ENCODE measurements at regions not wholly inside any gene's neighbourhood (a gene's known extent, or its start where the extent isn't known, plus 50 kb on each side); places are given as distances from the start of the nearest gene placed in this dataset.

DNA sequence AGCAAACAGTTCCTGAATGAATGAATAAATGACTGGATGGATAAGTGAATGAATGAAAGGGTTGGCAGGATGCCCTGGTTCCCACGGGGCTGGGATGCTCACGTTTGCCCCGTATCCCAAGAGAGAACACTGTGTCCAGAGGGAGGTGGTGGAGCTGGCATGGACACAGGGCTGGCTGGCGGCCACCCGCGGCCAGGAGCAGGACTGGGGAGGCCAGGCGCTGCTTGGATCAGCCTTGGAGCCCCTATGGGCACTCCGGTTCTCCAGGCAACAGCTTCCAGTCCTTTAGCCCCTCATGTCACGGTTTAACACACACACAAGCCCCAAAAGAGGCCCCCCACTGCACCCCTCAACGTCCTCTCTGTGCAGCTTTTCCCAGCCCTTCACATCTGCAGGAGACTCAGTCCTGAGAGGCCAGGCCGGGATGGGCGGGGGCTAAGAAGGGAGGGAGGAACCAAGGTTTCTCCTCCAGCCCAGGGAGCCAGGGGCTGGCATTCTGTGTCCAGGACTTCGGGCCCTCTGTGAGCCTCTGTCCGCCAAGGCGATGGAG, 86.0 kb upstream of the ALDH1L1 start:
- DNase-seq, result no peak

DNA sequence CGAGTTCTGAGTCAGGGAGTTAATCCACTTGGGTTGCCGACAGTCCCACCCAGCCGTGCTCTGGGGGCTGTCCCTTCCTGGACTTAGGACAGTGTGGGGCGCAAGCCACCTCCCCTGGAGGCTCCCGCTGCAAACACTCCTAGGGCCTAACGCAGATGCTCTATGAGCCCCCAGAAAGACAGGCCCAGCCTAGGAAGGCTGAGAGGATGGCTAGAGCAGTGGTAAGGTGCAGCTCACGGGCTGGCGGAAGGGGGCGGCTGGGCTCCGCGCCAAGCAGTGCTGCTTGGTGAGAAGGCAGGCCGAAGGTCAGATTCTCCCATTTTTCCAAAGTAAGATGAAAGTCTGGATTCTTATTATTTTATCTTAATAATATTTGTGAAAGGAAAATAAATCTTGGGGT, 84.6 kb upstream of the ALDH1L1 start:
- no peak for DNase-seq

DNA sequence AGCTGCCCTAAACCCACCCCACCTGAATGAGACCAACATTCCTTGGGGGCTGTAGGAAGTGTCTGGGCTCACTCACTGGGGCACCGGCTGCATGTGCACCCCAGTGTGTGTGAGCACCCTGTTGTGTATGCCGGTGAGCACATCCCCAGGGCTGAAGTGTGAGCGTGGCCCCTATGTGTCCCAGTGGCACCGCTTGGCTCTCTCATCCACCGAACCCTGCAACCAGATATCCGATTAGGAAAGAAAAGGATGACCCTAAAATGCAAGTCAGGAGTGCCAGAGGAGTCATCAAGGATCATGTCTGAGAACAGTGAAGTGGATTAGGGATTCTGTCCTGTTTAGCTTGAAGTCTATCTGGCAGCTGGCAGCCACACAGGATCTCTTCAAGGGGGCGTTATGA, 84.0 kb upstream of the ALDH1L1 start:
- no peak for DNase-seq

DNA sequence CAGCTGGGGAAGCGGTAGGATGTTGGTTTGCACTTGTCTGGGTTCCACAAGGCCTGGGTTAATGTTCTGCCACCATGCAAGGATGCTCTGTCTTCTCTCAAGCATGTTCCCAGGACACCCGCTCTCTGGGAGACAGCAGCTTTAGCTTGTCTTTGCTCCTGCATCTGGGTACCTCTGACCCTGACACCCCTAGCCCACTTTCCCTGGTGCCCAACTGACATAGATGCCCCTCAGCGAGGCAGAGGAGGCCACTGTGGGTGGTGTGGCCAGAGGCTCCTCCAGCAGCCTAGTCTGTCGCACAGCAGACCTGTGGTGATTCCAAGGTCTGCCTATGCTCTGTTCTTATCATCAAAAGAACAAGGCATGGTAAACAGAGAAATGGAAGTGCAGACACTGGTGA, 83.6 kb upstream of the ALDH1L1 start:
- no peak for DNase-seq

DNA sequence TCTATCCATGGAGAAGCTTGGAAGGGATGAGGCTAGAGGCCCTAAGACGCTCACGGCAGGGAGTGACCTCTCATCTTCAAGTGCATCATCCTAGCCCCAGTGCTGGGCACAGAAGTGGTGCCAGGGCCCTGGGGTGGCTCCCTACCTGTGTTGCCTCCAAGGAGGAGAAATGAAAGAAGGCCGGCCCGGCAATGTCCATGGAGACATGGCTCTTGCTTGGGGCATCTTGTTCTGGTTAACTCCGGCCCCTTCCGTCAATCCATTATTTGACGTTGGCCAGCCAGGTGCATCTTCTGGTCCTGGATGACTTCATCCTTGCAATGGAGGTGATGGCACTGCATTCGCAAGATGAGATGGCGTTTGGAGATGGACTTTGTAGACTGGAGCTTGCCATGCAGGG, 83.2 kb upstream of the ALDH1L1 start:
- no peak for DNase-seq

DNA sequence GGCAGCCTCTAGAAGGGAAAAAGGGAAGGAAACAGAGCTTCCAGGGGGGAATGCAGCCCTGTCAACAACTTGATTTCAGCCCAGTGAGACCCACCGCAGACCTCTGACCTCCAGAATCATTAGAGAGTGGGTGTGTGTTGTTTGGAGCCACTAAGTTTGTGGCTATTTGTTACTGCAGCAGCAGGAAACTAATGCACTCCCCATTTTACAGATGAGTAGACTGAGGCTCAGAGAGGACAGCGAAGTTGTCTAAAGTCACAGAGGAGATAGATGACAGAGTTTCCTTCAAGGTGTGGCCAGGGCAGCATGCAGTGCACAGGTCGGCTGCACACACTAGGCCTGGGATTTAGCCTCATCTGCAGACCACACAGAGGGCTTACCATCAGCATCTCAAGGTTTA, 81.8 kb upstream of the ALDH1L1 start:
- no peak for DNase-seq

DNA sequence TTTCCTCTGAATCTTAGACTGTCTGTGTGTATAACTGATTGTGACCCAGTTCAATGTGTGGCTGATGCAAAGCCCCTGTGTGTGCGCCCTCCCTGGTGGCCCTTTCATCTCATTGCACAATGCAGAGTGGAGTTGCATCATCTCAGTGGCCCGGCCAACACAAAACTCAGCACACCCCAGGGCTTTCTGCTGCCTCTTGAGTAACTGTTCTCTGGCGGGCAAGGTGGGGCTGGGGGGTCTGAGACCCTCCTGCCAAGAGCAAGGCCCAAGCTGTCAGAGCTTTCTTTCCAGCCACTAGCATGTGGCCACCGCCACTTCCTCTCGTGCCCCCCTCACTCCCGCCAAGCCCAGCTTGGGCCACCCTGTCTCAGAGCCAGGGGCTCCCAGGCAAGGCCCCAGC, 80.7 kb upstream of the ALDH1L1 start:
- DNase-seq, result no peak

DNA sequence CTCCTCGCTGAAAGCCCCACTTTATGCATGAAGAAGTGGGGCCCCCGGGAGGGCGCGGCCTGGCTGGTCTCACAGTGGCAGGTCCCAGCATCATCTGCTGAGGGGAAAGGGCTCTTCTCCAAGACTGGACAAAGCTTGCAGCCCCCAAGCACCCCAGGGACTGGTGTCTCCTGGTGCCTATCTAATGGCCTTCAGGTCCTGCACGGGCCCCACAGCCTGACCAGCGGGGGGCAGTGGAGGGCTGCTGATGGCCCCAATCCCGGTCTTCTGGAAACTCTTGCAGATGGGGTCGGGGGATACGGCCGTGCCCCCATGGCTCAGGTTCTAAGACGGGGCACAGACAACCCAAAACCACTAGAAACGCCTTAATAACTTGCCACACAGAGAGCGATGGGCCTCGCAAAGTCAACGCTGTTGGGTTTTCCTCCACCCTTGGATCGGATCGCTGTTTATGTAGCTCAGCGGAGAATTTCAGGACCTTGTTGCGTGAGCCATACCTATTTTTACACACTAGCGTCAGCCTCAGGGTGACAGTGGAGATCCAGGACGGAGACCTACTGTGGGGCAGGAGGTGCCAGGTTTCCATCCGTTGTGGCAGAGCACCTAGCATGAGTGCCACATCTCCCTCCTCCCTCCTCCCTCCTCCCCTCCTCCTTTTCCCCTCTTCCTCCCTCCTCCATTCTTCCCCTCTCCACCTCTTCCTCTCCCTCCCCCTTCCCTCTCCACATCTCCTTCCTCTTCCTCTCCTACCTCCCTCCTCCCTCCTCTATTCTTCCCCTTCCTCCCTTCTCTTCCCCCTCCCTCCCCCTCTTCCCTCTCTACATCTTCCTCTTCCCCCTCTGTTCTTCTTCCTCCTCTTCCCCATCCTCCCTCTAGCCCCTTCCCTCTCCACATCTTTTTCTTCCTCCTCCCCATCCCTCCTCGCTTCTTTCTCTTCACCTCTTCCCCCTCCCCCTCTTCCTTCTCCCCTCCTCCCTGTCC, 79.3 kb upstream of the ALDH1L1 start:
- DNase-seq, result peak; percentile 27

DNA sequence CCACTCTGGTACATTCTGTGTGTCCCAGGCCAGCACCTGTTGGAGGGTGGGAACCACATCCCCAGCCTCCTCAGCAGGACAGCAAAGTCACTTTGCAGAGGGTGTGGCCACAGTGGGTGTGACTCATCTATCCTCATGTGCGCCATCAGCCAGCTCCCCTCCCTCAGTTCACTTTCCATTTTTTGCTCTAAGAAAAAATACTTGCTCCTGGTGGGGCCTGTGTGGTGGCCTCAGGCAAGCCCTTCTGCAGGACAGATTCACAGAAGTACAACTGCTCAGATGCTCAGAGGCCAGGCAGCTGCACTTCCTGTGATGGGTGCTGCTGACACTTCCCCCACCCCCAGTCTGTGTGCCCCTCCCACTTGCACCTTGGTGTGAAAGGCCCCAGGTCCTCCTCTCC, 78.3 kb upstream of the ALDH1L1 start:
- DNase-seq, result peak; percentile 17

DNA sequence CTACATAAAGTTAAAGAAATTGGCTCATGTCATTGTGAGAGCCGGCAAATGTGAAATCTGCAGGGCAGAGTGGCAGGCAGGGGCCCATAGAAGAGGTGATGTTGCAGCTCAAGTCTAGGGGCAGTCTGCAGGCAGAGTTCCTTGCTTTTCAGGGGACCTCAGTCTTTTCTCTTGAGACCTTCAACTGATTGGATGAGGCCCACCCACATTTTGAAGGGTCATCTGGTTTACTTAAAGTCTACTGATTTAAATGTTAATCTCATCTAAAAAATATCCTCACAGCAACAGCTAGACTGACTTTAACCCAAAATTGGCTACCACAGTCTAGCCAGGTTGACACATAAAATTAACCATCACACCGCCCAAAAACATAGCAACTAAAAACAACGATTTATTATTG, 77.6 kb upstream of the ALDH1L1 start:
- no peak for DNase-seq

DNA sequence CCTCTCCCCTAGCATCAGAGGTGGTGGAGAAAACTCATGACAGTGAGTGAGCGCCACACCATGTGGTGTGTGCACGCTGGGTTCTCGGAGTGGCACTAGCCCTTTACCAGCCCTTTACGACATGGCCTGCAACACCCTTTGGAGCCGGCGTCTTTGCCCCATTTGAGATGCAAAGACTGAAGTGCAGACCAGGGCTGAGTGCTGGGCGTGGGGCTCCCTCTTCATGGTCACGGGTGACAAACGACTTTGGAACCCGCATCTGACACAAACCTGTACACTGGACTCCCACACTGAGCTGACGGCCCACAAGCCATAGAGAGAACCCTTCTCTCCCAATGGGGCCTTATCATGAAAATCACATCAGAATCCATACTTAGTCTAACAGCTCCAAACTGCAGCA, 76.8 kb upstream of the ALDH1L1 start:
- no peak for DNase-seq

DNA sequence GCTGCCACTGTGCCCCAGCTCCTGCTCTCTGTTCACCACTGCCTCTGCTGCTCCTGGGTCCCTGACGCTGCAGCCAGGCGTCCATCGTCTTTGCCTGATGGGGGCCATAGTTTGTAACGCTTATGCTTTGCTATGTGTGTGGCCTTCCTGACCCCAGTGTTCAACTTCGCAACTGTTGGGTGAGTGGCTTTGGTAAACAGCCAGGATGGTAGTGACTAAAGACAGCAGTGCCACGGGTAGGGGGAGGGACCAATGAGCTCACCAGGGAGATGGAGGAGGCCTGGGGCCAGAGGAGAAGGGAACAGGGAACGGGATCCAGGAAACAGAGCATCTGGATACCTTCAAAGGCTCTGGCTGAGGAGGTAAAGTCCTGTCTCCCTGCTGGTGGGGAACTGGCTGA, 75.9 kb upstream of the ALDH1L1 start:
- no peak for DNase-seq

DNA sequence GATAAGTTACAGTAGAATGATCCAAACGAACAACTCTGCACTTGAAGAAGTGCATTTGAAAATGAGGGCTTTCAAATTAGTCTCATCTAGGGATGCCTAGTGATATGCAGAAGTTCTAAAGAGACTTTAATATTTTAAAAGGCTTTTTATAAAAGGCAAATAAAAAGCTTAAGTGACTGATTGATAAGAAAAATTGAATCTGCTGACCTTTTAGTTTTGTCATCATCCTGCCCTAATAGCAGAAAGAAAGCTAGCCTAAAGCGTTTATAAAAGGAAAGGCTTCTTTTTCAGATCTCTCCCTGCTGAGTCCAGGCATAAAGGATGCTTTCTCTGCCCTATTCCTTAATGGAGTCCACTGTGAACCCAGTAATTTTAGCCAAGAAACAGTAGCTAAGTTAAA, 72.7 kb upstream of the ALDH1L1 start:
- no peak for DNase-seq

DNA sequence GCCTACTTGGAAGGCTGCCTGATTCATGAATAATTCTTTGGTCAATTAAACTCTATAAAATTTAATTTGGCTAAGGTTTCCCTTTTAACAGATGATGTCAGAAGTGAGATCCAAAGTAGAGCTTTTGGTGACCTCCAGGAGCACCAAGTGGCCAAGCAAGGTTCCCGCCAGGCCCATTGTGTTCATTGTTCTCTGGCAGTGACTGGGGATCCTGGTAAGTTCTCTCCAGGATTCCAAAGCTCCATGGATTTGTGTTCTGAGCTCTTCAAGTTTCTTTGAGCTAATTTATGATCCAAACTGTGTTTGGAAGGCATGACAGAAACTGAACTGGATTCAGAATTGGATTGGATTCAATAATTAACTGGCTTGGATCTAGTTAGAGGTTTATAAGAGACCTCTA, 72.0 kb upstream of the ALDH1L1 start:
- no peak for DNase-seq

DNA sequence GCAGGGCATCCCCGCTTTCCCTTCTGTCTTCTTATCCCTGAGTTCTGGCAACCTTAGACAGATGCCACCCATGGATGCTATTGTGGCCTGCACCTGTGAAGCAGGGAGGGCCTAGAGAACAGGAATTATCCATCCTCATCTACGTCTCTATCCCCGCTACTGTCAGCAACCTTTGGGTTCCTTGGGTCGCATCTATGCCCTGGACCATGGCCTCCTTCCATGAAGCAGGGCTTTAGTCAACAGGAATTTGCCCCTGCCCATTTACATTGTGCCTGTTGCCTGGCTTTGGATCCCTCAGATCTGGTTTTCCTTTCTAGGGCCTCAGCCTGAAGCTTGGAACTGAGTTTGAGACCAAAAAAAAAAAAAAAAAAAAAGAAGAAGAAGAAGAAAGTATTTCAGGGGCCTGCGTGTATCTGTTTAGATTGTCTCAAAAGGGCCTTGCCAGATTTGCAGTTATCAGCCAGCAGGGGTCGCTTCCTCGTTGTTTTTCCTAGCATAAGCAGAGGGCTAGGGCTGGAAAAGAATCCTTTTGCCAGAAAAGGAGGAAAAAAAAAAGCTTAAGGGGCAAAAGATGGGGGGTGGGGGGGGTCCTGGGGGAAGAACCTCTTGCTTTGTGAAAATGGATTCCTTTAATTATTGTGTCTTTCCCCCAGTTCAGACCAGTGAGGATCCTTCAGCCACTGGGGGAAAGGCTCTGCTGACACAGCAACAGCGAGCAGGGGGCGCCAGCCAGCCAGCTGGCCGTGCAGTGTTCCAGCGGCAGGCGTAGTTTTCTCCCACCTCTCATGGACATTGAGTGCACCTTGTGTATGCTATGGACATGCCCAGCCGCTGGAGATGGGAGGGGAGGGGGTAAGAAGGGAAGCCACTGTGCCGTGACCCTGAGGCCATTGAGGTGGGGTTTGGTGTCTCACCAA, 65.7 kb upstream of the ALDH1L1 start:
- DNase-seq, result peak; percentile 50

Measured in RPMI8226 (cell line).